H1 (cell line): ENCODE measurements at regions not wholly inside any gene's neighbourhood (a gene's known extent, or its start where the extent isn't known, plus 50 kb on each side); places are given as distances from the start of the nearest gene placed in this dataset.

Source experiments
- TF ChIP-seq, protein P1 (sequence below): fragments of 300-600 bp; sonication (generic); IDR thresholded peaks from 2 replicates; pipeline ENCODE4 v1.7.1; 2012; ENCODE audit warnings: low read length, moderate library complexity, mild to moderate bottlenecking, inconsistent platforms; ENCODE audit not compliant: insufficient replicate concordance

DNA sequence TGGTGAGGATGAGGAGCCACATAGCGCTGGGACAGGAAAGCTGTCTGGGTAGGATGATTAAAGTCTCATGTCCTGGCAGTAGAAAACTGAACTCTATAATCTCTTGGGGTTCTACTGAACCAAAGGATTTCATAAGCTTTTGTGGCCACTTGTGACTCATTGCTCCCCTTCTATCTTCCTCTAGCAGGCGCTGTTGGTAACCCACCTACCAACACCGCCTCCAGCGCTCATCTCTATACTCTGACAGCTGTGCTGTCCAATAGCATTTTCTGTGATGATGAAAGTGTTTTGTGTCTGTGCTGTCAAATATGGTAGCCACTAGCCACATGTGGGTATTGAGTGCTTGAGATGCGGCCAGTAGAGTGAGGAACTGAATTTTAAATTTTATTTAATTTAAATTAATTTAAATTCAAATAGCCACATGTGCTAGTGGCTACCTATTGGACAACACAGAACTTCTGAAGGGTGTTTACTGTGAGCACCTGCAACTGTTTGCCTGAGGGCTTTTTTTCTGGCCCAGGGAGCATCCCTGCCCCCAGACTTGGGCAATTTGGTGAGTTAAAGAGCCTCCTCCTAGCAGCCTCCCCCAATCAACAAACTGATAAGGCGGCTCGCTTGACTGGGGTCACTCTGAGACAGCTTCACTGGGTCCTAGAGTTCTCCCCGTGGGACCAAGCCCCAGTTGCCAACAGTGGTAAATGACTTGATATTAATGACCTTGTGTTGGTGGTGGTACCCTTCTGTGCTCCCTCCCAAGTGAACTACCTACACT lies 169.2 kb upstream of the ATP6AP2 start (continued):
- TF ChIP-seq, protein P1, sequence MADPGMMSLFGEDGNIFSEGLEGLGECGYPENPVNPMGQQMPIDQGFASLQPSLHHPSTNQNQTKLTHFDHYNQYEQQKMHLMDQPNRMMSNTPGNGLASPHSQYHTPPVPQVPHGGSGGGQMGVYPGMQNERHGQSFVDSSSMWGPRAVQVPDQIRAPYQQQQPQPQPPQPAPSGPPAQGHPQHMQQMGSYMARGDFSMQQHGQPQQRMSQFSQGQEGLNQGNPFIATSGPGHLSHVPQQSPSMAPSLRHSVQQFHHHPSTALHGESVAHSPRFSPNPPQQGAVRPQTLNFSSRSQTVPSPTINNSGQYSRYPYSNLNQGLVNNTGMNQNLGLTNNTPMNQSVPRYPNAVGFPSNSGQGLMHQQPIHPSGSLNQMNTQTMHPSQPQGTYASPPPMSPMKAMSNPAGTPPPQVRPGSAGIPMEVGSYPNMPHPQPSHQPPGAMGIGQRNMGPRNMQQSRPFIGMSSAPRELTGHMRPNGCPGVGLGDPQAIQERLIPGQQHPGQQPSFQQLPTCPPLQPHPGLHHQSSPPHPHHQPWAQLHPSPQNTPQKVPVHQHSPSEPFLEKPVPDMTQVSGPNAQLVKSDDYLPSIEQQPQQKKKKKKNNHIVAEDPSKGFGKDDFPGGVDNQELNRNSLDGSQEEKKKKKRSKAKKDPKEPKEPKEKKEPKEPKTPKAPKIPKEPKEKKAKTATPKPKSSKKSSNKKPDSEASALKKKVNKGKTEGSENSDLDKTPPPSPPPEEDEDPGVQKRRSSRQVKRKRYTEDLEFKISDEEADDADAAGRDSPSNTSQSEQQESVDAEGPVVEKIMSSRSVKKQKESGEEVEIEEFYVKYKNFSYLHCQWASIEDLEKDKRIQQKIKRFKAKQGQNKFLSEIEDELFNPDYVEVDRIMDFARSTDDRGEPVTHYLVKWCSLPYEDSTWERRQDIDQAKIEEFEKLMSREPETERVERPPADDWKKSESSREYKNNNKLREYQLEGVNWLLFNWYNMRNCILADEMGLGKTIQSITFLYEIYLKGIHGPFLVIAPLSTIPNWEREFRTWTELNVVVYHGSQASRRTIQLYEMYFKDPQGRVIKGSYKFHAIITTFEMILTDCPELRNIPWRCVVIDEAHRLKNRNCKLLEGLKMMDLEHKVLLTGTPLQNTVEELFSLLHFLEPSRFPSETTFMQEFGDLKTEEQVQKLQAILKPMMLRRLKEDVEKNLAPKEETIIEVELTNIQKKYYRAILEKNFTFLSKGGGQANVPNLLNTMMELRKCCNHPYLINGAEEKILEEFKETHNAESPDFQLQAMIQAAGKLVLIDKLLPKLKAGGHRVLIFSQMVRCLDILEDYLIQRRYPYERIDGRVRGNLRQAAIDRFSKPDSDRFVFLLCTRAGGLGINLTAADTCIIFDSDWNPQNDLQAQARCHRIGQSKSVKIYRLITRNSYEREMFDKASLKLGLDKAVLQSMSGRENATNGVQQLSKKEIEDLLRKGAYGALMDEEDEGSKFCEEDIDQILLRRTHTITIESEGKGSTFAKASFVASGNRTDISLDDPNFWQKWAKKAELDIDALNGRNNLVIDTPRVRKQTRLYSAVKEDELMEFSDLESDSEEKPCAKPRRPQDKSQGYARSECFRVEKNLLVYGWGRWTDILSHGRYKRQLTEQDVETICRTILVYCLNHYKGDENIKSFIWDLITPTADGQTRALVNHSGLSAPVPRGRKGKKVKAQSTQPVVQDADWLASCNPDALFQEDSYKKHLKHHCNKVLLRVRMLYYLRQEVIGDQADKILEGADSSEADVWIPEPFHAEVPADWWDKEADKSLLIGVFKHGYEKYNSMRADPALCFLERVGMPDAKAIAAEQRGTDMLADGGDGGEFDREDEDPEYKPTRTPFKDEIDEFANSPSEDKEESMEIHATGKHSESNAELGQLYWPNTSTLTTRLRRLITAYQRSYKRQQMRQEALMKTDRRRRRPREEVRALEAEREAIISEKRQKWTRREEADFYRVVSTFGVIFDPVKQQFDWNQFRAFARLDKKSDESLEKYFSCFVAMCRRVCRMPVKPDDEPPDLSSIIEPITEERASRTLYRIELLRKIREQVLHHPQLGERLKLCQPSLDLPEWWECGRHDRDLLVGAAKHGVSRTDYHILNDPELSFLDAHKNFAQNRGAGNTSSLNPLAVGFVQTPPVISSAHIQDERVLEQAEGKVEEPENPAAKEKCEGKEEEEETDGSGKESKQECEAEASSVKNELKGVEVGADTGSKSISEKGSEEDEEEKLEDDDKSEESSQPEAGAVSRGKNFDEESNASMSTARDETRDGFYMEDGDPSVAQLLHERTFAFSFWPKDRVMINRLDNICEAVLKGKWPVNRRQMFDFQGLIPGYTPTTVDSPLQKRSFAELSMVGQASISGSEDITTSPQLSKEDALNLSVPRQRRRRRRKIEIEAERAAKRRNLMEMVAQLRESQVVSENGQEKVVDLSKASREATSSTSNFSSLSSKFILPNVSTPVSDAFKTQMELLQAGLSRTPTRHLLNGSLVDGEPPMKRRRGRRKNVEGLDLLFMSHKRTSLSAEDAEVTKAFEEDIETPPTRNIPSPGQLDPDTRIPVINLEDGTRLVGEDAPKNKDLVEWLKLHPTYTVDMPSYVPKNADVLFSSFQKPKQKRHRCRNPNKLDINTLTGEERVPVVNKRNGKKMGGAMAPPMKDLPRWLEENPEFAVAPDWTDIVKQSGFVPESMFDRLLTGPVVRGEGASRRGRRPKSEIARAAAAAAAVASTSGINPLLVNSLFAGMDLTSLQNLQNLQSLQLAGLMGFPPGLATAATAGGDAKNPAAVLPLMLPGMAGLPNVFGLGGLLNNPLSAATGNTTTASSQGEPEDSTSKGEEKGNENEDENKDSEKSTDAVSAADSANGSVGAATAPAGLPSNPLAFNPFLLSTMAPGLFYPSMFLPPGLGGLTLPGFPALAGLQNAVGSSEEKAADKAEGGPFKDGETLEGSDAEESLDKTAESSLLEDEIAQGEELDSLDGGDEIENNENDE: no peak
